OCI-LY7 (cell line): ENCODE measurements at regions not wholly inside any gene's neighbourhood (a gene's known extent, or its start where the extent isn't known, plus 50 kb on each side); places are given as distances from the start of the nearest gene placed in this dataset.

ENCODE experiments used
- BruUV-seq: library from RNA; stranded (reverse); fragments of 400-500 nt; replicated peaks from 2 replicates; lab custom pipeline; 2021; lab: Mats Ljungman, UMichigan
- CTCF ChIA-PET: fragments of 300-600 bp; sonication (Branson Sonifier 250); formaldehyde crosslinking; loops from one replicate; lab custom pipeline; 2022; ENCODE audit warnings: antibody characterized with exemption; ENCODE audit not compliant: unreplicated experiment; lab: Charles Lee
- POLR2A ChIA-PET: fragments of 300-600 bp; sonication (Branson Sonifier 250); formaldehyde crosslinking; loops from one replicate; lab custom pipeline; 2022; ENCODE audit warnings: antibody characterized with exemption; lab: Charles Lee
- DNase-seq: peaks from one replicate; pipeline ENCODE4 v3.0.0-alpha.2; 2015; ENCODE audit warnings: low spot score
- H2AFZ ChIP-seq: fragments of 200-600 bp; sonication (generic), shearing (Covaris generic); 2 replicates; pipeline ENCODE4 v1.6.1; 2014; ENCODE audit warnings: mild to moderate bottlenecking, antibody characterized with exemption, low read length, moderate library complexity
- H3K27ac ChIP-seq: fragments of 200-600 bp; sonication (generic); 2 replicates; pipeline ENCODE4 v1.5.1; 2014; ENCODE audit warnings: mixed run types, low read depth, mild to moderate bottlenecking, moderate library complexity, low read length, inconsistent platforms; ENCODE audit not compliant: poor library complexity, severe bottlenecking
- H3K36me3 ChIP-seq: fragments of 200-600 bp; sonication (generic); 2 replicates; pipeline ENCODE4 v1.6.1; 2014; ENCODE audit warnings: mild to moderate bottlenecking, antibody characterized with exemption, low read length, moderate library complexity, mixed read lengths; ENCODE audit not compliant: insufficient read depth
- H3K4me1 ChIP-seq: fragments of 200-600 bp; sonication (generic); 2 replicates; pipeline ENCODE4 v1.5.1; 2014; ENCODE audit warnings: mild to moderate bottlenecking, low read length; ENCODE audit not compliant: insufficient read depth, poor library complexity, severe bottlenecking
- H3K4me2 ChIP-seq: fragments of 200-600 bp; sonication (generic); 2 replicates; pipeline ENCODE4 v1.6.1; 2014; ENCODE audit warnings: mild to moderate bottlenecking, low read length
- H3K4me3 ChIP-seq: fragments of 200-600 bp; sonication (generic); 2 replicates; pipeline ENCODE4 v1.5.1; 2014; ENCODE audit warnings: mild to moderate bottlenecking, low read depth, low read length; ENCODE audit not compliant: poor library complexity, severe bottlenecking
- H3K79me2 ChIP-seq: fragments of 200-600 bp; sonication (generic); 2 replicates; pipeline ENCODE4 v1.6.1; 2016; ENCODE audit warnings: low read depth, mild to moderate bottlenecking, low read length, moderate library complexity, mixed read lengths; ENCODE audit not compliant: insufficient read depth
- H3K9me2 ChIP-seq: fragments of 200-600 bp; sonication (generic); 2 replicates; pipeline ENCODE4 v1.6.1; 2016; ENCODE audit warnings: mild to moderate bottlenecking, low read length, mixed read lengths; ENCODE audit not compliant: insufficient read depth
- H3K9me3 ChIP-seq: fragments of 200-600 bp; sonication (generic); 2 replicates; pipeline ENCODE4 v1.6.1; 2014; ENCODE audit warnings: mild to moderate bottlenecking, mixed run types, low read length, mixed read lengths
- H4K20me1 ChIP-seq: fragments of 200-600 bp; sonication (generic); 2 replicates; pipeline ENCODE4 v1.6.1; 2014; ENCODE audit warnings: mild to moderate bottlenecking, antibody characterized with exemption, low read length, moderate library complexity, mixed read lengths; ENCODE audit not compliant: insufficient read depth
- CTCF ChIP-seq: fragments of 200-600 bp; sonication (generic); conservative IDR thresholded peaks from 2 replicates; pipeline ENCODE4 v1.5.1; 2014; ENCODE audit warnings: mild to moderate bottlenecking, antibody characterized with exemption, low read length, moderate library complexity, mixed read lengths
- EZH2phosphoT487 ChIP-seq: fragments of 200-600 bp; sonication (generic); IDR thresholded peaks from 2 replicates; pipeline ENCODE4 v1.6.1; 2018; ENCODE audit warnings: low read depth, borderline replicate concordance, mild to moderate bottlenecking, mixed run types, antibody characterized with exemption, low read length, moderate library complexity, mixed read lengths
- intact Hi-C: fragments of 100-400 bp; cut with micrococcal nuclease; formaldehyde crosslinking; loops from one replicate; pipeline ENCODE4 v1.10.0; 2022; ENCODE audit not compliant: unreplicated experiment

- no peak overlapping the region for H3K4me3 ChIP-seq
- intact Hi-C loops = no loop called here
- no peaks in the 10 kb centered on the region for H3K9me2 ChIP-seq
- no TSS peak for BruUV-seq
- H4K20me1 ChIP-seq = no peaks in the 10 kb centered on the region
- CTCF ChIA-PET = no interaction called here
- TF ChIP-seq EZH2phosphoT487 (no peak), CTCF (no peak)
- no peak for DNase-seq
- no peak overlapping the region for H2AFZ ChIP-seq
- no peaks in the 10 kb centered on the region for H3K9me3 ChIP-seq
- no peaks in the 10 kb centered on the region for H3K4me1 ChIP-seq
- H3K79me2 ChIP-seq = no peaks in the 10 kb centered on the region
- H3K4me2 ChIP-seq = no peak overlapping the region
- no peaks in the 10 kb centered on the region for H3K36me3 ChIP-seq
- H3K27ac ChIP-seq = no peak overlapping the region
- POLR2A ChIA-PET = interaction anchor here (0.6 kb wide), 1 partner anchor 1597 kb away, joined by 3 read pairs; no protein-coding TSS in a partner anchor
These were observed 159.9 kb downstream of the UNC5CL start for GRCh38 chr6:40879169-40879568.

GRCh38 chr6:40877362-40877761 lies 161.7 kb downstream of the UNC5CL start:
- H3K79me2 ChIP-seq = no peaks in the 10 kb centered on the region
- H3K4me3 ChIP-seq = no peak overlapping the region
- H3K9me3 ChIP-seq = no peaks in the 10 kb centered on the region
- H3K36me3 ChIP-seq = no peaks in the 10 kb centered on the region
- no peak for DNase-seq
- no peaks in the 10 kb centered on the region for H3K9me2 ChIP-seq
- H4K20me1 ChIP-seq = no peaks in the 10 kb centered on the region
- no peak overlapping the region for H3K27ac ChIP-seq
- no peaks in the 10 kb centered on the region for H3K4me1 ChIP-seq
- ChIA-PET CTCF (interaction anchor here (0.5 kb wide), 1 partner anchor 11 kb away, joined by 3 read pairs; no protein-coding TSS in a partner anchor), POLR2A (no interaction called here)
- no peak overlapping the region for H3K4me2 ChIP-seq
- TF ChIP-seq EZH2phosphoT487 (no peak), CTCF (no peak)
- intact Hi-C loops = no loop called here
- no TSS peak for BruUV-seq
- H2AFZ ChIP-seq = no peak overlapping the region

- no peaks in the 10 kb centered on the region for H3K4me1 ChIP-seq
- H2AFZ ChIP-seq = no peak overlapping the region
- no peaks in the 10 kb centered on the region for H3K36me3 ChIP-seq
- intact Hi-C loops = no loop called here
- H3K9me3 ChIP-seq = no peaks in the 10 kb centered on the region
- H3K9me2 ChIP-seq = no peaks in the 10 kb centered on the region
- H3K27ac ChIP-seq = no peak overlapping the region
- H3K79me2 ChIP-seq = no peaks in the 10 kb centered on the region
- no peaks in the 10 kb centered on the region for H4K20me1 ChIP-seq
- no peak for DNase-seq
- CTCF ChIA-PET = no interaction called here
- no peak overlapping the region for H3K4me3 ChIP-seq
- no peak overlapping the region for H3K4me2 ChIP-seq
- TF ChIP-seq EZH2phosphoT487 (no peak), CTCF (no peak)
- no TSS peak for BruUV-seq
- POLR2A ChIA-PET = no interaction called here
These were observed 162.7 kb downstream of the UNC5CL start for GRCh38 chr6:40876336-40876735.
